Coronary artery (tissue), 2 donors: ENCODE measurements at regions not wholly inside any gene's neighbourhood (a gene's known extent, or its start where the extent isn't known, plus 50 kb on each side); places are given as distances from the start of the nearest gene placed in this dataset.

Experiments used
- DNase-seq: peaks from one replicate; pipeline ENCODE4 v3.0.0-alpha.2; 2017; ENCODE audit warnings: low spot score
- H3K27ac ChIP-seq, 2 donors: fragments of 200-600 bp; sonication (generic); one replicate each; pipeline ENCODE4 v1.5.1; 2016 to 2019
- H3K4me3 ChIP-seq: fragments of 200-600 bp; sonication (generic); 2 replicates; pipeline ENCODE4 v1.5.1; 2016; ENCODE audit warnings: mild to moderate bottlenecking, moderate library complexity
- TF ChIP-seq, protein P1 (sequence below): fragments of 200-600 bp; sonication (generic); IDR thresholded peaks from one replicate; pipeline ENCODE4 v1.5.1; 2019; ENCODE audit warnings: antibody characterized with exemption

DNA sequence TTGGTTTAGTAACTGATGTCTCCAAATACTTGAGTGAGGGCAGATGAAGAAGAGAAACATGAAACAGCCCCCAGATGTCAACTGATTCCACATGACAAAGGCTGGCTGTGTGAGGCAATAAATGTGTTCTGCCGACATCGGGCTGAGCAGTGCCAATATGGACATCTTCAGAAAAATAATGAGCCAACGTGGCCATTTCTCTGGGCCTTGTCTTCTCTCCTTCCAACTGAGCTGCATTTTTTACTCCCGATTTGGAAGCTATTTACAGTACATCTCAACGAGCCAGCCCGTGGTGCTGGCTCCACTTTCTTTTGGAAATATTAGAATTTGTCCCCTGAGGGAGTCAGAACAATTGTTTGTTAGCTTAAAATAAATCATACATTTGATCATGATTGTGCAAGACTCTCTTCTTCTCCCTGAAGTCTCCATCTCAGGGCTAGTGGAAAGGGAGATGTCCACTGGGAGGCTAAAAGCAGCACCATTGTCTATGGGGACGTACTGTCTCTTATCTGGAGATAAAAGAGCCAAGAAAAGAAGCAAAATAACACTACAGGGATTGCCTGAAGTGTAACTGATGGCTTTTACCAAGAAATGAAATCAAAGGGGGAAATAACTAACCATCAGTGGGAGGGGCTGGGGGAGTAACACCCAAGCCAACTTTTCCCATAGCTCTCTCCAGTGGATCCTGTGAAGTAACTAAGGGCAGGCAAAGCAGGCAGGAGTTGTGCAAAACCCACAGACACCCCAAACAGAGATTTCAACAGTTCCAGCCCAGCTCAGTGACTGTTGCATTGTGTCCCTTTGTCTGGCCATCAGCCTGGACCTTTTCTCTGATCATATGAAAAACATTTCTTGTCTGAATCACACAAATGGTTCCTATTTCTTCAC is 114.8 kb downstream of the RDH14 start:
- Histone ChIP-seq H3K27ac (peak overlapping the region; percentile 67 to 76), H3K4me3 (peak overlapping the region; percentile 29)
- DNase-seq: peak; percentile 77
- TF ChIP-seq, protein P1, sequence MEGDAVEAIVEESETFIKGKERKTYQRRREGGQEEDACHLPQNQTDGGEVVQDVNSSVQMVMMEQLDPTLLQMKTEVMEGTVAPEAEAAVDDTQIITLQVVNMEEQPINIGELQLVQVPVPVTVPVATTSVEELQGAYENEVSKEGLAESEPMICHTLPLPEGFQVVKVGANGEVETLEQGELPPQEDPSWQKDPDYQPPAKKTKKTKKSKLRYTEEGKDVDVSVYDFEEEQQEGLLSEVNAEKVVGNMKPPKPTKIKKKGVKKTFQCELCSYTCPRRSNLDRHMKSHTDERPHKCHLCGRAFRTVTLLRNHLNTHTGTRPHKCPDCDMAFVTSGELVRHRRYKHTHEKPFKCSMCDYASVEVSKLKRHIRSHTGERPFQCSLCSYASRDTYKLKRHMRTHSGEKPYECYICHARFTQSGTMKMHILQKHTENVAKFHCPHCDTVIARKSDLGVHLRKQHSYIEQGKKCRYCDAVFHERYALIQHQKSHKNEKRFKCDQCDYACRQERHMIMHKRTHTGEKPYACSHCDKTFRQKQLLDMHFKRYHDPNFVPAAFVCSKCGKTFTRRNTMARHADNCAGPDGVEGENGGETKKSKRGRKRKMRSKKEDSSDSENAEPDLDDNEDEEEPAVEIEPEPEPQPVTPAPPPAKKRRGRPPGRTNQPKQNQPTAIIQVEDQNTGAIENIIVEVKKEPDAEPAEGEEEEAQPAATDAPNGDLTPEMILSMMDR: no peak

- H3K27ac ChIP-seq: peak overlapping the region; percentile 67 to 76
- TF ChIP-seq, protein P1: no peak
These were observed 115.6 kb downstream of the RDH14 start for GRCh38 chr2:18444806-18445205.

DNA sequence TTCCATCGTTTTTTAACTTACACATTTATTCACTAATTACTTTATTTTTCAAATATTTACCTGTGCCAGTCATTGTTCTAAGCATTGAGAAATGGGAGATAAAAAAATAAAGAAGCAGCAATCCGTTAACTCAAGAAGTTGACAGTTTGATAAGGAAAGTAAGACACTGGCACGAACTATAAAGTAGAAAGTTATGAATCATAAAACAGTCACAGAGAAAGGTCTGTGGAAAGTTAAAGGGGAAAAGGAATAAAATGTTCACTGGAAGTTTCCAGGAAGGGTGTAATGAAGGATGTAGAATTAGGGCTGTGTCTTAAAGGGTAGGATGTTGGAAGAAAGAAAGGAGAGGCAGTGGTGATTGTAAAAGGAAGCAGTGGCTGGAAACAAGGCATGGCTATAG is 118.9 kb downstream of the RDH14 start:
- DNase-seq: no peak
- Histone ChIP-seq H3K4me3 (no peak overlapping the region), H3K27ac (no peak overlapping the region)
- TF ChIP-seq, protein P1: no peak

More at GRCh38 chr2:18444806-18445205, 115.6 kb downstream of the RDH14 start:
- DNase-seq: no peak
- H3K4me3 ChIP-seq: no peak overlapping the region

DNA sequence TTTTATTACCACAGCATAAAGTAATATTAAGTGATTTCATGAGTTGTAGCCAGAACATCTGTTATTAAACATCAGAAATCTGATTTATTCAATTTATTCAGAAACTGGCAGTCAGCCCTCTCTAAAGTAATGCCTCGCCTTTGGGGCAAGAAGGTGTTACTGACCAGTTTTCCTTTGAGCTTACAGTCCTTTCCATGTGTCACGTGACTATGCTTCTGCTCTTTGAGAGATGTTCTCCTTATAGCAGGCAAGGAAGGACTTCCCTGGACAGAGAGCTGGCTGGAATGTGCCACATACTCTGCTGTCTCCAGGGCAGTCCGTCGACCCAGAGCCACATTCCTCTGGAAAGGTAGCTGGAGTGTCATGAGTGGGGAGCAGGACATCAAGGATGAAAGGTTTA is 119.7 kb downstream of the RDH14 start:
- H3K27ac ChIP-seq: no peak overlapping the region
- TF ChIP-seq, protein P1: no peak
- H3K4me3 ChIP-seq: no peak overlapping the region
- no peak for DNase-seq

DNA sequence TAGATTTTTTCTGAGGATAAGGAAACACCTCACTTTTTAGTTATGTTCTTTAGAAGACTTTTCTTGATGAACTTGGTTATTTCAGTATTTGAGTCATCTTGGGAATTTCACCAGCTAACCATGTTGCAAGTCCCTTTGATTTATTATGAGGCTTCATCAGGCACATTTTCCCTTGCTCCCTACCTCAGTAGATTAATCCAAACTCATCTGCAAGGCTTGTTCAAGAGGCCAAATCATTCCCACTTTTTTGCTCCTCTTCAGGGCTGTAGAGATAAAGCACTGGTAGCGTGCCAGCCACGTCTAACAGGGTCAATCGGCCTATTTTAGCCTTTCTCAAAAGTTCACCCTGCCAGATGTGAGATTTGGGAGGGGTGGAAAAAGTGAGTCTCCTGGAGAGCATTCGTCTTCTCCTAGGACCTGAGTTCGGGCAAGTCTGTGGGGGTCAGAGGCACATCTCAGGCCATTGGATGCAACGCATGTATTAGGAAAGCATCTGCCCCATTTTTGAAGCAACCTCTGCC is 120.3 kb downstream of the RDH14 start:
- no peak overlapping the region for H3K4me3 ChIP-seq
- no peak overlapping the region for H3K27ac ChIP-seq
- no peak for DNase-seq
- TF ChIP-seq, protein P1: no peak

GRCh38 chr2:18439716-18440115 is 120.7 kb downstream of the RDH14 start:
- TF ChIP-seq, protein P1: no peak
- Histone ChIP-seq H3K27ac (no peak overlapping the region), H3K4me3 (no peak overlapping the region)
- DNase-seq: no peak

DNA sequence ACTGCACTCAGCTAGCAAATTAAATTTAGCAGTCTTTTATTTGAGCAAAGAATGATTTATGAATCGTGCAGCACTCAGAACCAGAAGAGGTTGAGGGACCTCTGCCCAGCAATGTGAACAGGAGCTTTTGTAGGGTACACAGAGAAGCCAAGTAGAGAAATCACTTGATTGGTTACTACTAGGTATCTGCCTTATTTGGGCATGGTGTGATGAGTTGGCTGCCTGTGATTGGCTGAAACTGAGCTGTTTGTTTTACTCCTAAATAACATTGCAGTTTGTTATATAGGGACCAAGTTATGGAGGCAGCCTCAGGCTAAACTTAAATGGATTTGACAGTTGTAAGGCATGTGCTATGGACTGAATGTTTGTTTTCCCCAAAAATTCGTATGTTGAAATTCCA is 122.5 kb downstream of the RDH14 start:
- Histone ChIP-seq H3K27ac (no peak overlapping the region), H3K4me3 (no peak overlapping the region)
- no peak for DNase-seq
- TF ChIP-seq, protein P1: no peak
